A549 (cell line): ENCODE measurements at regions not wholly inside any gene's neighbourhood (a gene's known extent, or its start where the extent isn't known, plus 50 kb on each side); places are given as distances from the start of the nearest gene placed in this dataset.

Experiments used
- JUN ChIP-seq, 2 experiments: fragments of >200 bp; sonication (Bioruptor Twin); formaldehyde crosslinking; IDR thresholded peaks; 2 replicates in 1 of 2; 3 replicates in 1 of 2; pipeline ENCODE4 v1.6.1; 2016 to 2017
- JUNB ChIP-seq: fragments of >200 bp; sonication (Bioruptor Twin); formaldehyde crosslinking; IDR thresholded peaks from 2 replicates; pipeline ENCODE4 v1.6.1; 2016
- MAFK ChIP-seq: fragments of 450-650 bp; IDR thresholded peaks from 2 replicates; pipeline ENCODE4 v1.6.1; 2014; ENCODE audit not compliant: partially characterized antibody
- NFE2L2 ChIP-seq: fragments of 150-350 bp; conservative IDR thresholded peaks from 2 replicates; pipeline ENCODE4 v1.6.1; 2014; ENCODE audit warnings: low read length
- POLR2A ChIP-seq: IDR thresholded peaks from 2 replicates; pipeline ENCODE4 v1.6.1; 2012; ENCODE audit warnings: mild to moderate bottlenecking, low read length
- TP53 ChIP-seq: fragments of 250-450 bp; sonication (Bioruptor Pico); IDR thresholded peaks from 2 replicates; pipeline ENCODE4 v1.5.0; 2021; ENCODE audit warnings: mild to moderate bottlenecking, moderate library complexity
- USF2 ChIP-seq: fragments of 450-650 bp; IDR thresholded peaks from 2 replicates; pipeline ENCODE4 v1.6.1; 2014; ENCODE audit warnings: antibody characterized with exemption
- ZSCAN20 ChIP-seq: fragments of 250-450 bp; sonication (Bioruptor Pico); IDR thresholded peaks from 2 replicates; pipeline ENCODE4 v1.8.0; 2022; ENCODE audit warnings: mild to moderate bottlenecking, moderate library complexity
- TF ChIP-seq, protein P1 (sequence below): fragments of >200 bp; sonication (Bioruptor Twin); formaldehyde crosslinking; IDR thresholded peaks from 3 replicates; pipeline ENCODE4 v1.5.1; 2016

DNA sequence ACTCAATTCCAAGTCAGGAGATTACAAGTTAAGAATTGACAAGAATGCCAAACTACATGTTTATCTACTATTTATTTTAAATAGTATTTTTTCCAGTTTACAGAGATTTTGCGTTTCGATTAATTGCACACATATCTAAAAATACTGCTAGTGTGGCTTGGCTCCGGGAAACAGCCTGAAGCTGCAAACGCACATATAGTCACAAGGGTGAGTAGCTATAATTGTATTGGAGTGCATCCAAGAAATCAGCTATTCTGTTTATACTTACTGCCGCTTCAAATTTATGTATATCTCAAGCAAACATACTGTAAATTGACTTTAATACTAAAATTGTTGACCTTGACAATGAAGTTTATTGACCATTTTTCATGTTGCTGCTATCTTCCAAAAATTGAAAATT lies 77.0 kb upstream of the PLSCR5 start:
- TF ChIP-seq NFE2L2 (no peak), ZSCAN20 (CRISPR knock-in tag) (no peak), USF2 (no peak), TP53 (no peak), POLR2A (no peak), MAFK (no peak), JUN (IDR thresholded peaks at IDR 0.05) (no peak), JUNB (no peak)
- TF ChIP-seq, protein P1, sequence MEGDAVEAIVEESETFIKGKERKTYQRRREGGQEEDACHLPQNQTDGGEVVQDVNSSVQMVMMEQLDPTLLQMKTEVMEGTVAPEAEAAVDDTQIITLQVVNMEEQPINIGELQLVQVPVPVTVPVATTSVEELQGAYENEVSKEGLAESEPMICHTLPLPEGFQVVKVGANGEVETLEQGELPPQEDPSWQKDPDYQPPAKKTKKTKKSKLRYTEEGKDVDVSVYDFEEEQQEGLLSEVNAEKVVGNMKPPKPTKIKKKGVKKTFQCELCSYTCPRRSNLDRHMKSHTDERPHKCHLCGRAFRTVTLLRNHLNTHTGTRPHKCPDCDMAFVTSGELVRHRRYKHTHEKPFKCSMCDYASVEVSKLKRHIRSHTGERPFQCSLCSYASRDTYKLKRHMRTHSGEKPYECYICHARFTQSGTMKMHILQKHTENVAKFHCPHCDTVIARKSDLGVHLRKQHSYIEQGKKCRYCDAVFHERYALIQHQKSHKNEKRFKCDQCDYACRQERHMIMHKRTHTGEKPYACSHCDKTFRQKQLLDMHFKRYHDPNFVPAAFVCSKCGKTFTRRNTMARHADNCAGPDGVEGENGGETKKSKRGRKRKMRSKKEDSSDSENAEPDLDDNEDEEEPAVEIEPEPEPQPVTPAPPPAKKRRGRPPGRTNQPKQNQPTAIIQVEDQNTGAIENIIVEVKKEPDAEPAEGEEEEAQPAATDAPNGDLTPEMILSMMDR = no peak
